Activated naive CD4-positive, alpha-beta T cell treated with anti-CD3 and anti-CD28 coated beads, Interleukin-2, amount 50 U/mL, for 24 hours (primary cell): ENCODE measurements at regions not wholly inside any gene's neighbourhood (a gene's known extent, or its start where the extent isn't known, plus 50 kb on each side); places are given as distances from the start of the nearest gene placed in this dataset.

ENCODE experiments used
- H3K27ac Mint-ChIP-seq: one replicate; pipeline ENCODE4 v1.8.0; 2021; ENCODE audit warnings: mild to moderate bottlenecking, mixed read lengths
- H3K27me3 Mint-ChIP-seq: one replicate; pipeline ENCODE4 v1.8.0; 2021; ENCODE audit warnings: mixed read lengths
- H3K36me3 Mint-ChIP-seq: one replicate; pipeline ENCODE4 v1.8.0; 2021; ENCODE audit warnings: mixed read lengths
- H3K4me1 Mint-ChIP-seq: one replicate; pipeline ENCODE4 v1.8.0; 2021; ENCODE audit warnings: mixed read lengths
- H3K4me3 Mint-ChIP-seq: one replicate; pipeline ENCODE4 v1.8.0; 2021; ENCODE audit warnings: mild to moderate bottlenecking, mixed read lengths
- H3K9me3 Mint-ChIP-seq: one replicate; pipeline ENCODE4 v1.8.0; 2021; ENCODE audit warnings: mixed read lengths

DNA sequence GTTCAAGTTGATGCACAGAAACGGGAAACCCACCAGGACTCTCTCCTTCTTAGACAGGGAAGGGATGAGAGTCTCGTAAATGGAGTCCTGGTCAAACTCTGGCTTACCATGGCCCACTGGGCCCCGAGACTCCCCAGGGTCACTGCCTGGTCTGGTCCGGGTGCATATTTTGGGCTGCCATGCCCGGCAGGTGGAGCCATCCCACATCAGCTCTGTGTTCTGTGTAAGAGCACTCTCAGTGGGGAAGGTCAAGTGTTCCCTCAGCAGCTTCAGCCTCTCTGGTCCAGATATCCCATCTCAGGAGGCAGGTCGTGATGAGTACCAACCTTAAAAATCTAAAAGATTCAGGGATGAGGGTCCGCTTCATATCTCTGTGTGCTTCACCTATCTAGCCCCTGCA lies 138.8 kb downstream of the EDN3 start:
- no peaks in the 10 kb centered on the region for H3K36me3 Mint-ChIP-seq
- no peaks in the 10 kb centered on the region for H3K9me3 Mint-ChIP-seq
- peaks cover 8% of the 10 kb centered on the region for H3K27me3 Mint-ChIP-seq
- H3K4me1 Mint-ChIP-seq: peaks cover 4% of the 10 kb centered on the region
- H3K4me3 Mint-ChIP-seq: no peak overlapping the region
- H3K27ac Mint-ChIP-seq: no peak overlapping the region

DNA sequence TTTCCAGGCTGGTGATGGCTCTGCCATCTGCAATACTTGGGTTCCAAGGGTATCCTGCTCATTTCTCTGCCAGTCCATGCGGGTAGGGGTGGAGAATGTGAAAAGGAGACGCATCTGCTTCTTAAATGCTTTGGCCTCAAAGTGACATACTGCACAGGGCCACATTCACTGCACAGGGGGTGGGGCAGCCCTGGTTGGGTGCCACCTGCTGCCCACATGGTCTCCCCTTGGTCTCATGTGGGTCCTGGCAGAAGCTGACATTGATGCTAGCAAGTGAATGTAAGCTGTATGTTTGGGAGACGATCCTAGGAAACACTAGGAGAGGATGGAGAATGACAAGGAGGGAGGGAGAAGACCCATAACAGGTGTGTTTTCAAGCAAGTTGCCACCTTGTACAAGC lies 140.9 kb downstream of the EDN3 start:
- H3K27ac Mint-ChIP-seq: no peak overlapping the region
- no peaks in the 10 kb centered on the region for H3K36me3 Mint-ChIP-seq
- peaks cover 22% of the 10 kb centered on the region for H3K27me3 Mint-ChIP-seq
- no peaks in the 10 kb centered on the region for H3K9me3 Mint-ChIP-seq
- no peak overlapping the region for H3K4me3 Mint-ChIP-seq
- peaks cover 4% of the 10 kb centered on the region for H3K4me1 Mint-ChIP-seq

DNA sequence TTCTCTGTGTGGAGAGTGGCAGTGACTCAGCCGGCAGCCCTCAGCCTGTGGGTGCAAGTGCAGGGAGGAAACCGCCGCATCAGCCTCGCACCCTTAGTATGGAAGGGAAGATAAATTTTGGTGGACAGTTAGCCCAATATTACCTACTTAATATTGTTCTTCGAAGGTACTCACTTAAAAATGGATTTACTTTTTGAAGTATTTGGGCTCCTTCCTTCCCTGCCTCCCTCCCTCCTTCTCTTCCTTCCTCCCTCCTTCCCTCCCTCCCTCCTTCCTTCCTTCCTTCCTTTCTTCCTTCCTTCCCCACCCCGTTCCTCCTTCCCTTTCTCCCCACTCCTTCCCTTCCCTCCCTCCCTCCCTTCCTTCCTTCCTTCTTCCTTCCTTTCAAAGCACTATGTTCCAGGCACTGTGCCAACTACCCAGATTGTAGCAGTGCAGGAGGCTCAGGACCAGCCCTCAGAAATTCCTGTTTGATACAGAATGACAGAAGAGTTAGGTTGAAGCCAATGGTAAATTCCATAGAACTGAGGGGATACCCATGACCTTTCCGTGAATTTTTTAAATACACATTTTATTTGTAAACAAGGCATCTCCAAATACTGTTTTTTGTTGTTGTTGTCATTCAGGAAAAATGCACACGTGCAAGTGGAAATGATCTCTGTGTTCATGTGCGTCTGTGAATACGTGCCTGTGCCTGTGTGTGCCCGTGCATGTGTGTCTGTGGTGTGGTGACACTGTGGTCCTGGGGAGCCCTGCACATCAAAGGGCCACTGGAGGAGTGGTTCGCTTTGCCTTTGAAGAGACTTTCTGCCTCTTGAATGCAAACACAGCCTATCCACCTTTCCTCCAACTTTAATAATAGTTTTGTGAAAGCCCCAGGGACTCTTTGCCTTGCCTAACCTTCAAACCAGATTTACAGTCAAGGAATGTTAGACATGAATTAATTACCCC lies 141.7 kb downstream of the EDN3 start:
- Mint-ChIP-seq H3K36me3 (no peaks in the 10 kb centered on the region), H3K9me3 (no peaks in the 10 kb centered on the region), H3K27me3 (peaks cover 26% of the 10 kb centered on the region), H3K4me1 (peaks cover 4% of the 10 kb centered on the region), H3K27ac (no peak overlapping the region), H3K4me3 (no peak overlapping the region)

DNA sequence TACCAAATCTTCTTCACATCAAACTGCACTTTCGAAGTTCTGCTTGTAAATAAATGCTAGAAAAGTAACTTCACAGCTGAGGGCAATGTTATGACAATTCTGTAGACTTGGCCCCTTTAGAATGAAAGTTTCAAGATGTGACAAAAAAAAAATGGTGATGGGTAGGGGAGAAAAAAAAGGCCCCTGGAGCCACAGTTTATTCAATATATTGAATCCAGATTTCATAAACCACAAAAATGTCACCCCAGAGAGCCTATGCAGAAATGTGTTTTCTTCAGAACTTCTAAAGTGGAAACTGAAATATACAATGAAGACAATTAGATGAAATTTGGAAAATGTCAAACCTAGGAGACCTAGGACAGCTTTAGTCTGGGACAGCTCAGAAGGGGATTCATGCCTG lies 143.1 kb downstream of the EDN3 start:
- no peak overlapping the region for H3K27ac Mint-ChIP-seq
- H3K9me3 Mint-ChIP-seq: no peaks in the 10 kb centered on the region

DNA sequence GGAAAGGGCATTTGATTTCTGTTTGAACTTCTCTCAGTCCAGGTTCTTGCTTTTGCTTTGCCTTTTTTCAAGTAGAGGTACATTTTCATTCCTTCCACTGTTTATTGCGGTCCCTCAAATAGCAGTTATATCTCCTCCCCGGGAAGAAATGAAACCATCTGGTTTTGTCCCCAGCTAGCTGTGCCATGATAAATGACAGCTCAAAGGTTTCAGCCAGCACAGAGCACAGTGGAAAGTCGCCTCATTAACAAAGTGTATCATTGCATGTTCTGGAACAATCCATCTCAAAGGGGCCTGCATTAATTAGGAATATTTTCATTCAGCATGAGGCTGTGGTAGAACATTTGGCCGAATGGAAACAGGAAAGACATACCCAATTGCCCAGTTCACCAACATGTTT lies 146.0 kb downstream of the EDN3 start:
- H3K4me3 Mint-ChIP-seq: no peak overlapping the region
- no peak overlapping the region for H3K27ac Mint-ChIP-seq
- peaks cover 40% of the 10 kb centered on the region for H3K27me3 Mint-ChIP-seq
- no peaks in the 10 kb centered on the region for H3K36me3 Mint-ChIP-seq
- H3K9me3 Mint-ChIP-seq: no peaks in the 10 kb centered on the region
- peaks cover 4% of the 10 kb centered on the region for H3K4me1 Mint-ChIP-seq

More for the DNA sequence above, 143.1 kb downstream of the EDN3 start:
- no peaks in the 10 kb centered on the region for H3K36me3 Mint-ChIP-seq
- peaks cover 35% of the 10 kb centered on the region for H3K27me3 Mint-ChIP-seq
- no peak overlapping the region for H3K4me3 Mint-ChIP-seq
- H3K4me1 Mint-ChIP-seq: peaks cover 4% of the 10 kb centered on the region

DNA sequence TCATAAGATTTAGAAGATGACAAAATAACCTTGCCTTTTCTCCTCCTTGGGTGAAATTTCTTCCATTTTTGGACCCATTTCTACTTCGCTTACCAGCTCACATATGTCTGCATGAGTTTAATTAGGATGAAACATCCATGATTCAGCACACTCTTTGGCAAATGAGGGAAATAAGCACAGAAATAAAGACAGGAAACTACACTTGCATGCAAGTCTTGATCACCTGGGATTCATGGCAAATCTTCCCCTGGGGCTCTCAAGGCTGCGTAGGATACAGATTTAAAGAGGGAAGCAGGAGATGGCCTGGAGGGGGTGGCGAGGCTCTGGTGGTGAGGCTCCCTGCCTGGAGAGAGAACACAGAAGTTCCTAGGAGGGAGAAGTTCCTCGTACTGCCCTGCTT lies 147.8 kb downstream of the EDN3 start:
- Mint-ChIP-seq H3K4me3 (no peak overlapping the region), H3K27me3 (peaks cover 37% of the 10 kb centered on the region), H3K9me3 (no peaks in the 10 kb centered on the region), H3K27ac (no peak overlapping the region), H3K4me1 (no peaks in the 10 kb centered on the region), H3K36me3 (no peaks in the 10 kb centered on the region)

DNA sequence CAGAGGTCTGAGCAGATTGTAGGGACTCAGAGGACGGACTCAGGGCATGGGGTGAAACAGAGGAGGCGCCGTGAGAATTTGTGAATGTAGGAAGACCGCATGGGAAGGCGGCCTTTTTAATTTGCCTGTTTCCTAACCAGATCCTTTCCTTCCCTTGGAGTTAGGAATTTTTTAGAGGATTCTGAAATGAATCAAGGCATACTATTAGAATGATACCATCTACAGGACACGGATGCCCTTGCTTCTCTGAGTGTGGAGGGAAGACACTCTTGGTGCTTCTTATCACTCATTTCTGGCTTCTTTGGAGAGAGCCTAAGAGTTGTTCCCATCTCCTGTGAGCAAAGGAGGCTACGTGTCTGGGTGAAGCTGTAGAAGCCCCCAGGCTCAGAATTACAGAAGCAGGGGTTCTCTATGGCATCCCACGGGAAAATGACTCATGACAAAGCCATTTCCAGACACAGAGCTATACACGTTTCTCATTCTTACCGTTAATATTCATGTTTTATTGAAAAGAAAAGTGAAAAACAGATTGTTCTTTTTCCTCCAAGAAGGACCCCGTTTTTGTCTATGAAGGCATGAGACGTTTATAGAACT lies 148.5 kb downstream of the EDN3 start:
- H3K4me3 Mint-ChIP-seq: no peak overlapping the region
- no peaks in the 10 kb centered on the region for H3K9me3 Mint-ChIP-seq
- peaks cover 33% of the 10 kb centered on the region for H3K27me3 Mint-ChIP-seq
- H3K36me3 Mint-ChIP-seq: no peaks in the 10 kb centered on the region
- H3K27ac Mint-ChIP-seq: no peak overlapping the region
- no peaks in the 10 kb centered on the region for H3K4me1 Mint-ChIP-seq

DNA sequence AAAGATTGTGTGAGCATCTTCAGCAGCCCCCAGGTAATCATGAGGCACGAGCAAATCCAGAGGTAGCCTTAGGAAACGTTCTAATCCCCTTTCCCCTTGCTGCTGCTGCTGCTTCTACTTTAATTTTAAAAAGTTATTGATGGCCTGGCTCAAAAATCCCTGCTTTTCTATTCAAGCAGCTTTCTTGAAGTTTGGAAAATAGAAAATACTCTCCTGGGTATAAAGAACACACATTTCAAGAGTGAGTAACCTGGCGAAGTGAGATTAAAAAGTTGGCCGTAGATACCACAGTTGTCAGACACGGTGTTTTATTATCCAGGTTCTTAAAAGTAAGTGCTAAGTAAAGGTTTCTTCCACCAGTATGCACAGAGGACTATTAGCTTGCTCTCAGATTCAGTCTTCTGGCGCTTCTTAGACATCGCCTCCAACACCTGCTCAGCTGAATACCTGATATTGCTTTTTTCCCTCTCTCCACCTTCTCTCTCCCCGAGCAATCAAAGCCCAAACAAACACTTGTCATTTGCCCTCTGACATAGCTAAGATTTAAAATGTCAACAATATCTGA lies 150.7 kb downstream of the EDN3 start:
- Mint-ChIP-seq H3K4me3 (no peak overlapping the region), H3K36me3 (no peaks in the 10 kb centered on the region), H3K27me3 (peaks cover 19% of the 10 kb centered on the region), H3K4me1 (no peaks in the 10 kb centered on the region), H3K27ac (no peak overlapping the region), H3K9me3 (no peaks in the 10 kb centered on the region)

DNA sequence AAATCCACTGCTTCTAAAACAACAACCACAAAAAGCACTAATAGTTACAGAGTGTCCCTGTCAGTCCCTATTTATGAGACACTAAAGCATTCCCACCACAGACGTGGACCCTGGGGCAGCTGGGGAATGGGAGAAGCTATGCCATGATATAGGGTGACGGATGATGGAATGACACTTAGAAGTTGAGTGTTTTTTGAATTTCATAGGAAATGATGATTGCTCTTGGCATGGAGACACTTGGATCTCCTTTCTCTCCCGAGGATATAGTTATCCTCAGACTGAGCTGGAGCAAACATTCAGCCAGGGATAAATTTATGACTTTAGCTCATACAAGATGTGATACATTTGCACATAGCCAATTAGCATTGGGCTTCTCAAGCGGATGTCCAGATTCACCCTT lies 151.2 kb downstream of the EDN3 start:
- no peaks in the 10 kb centered on the region for H3K36me3 Mint-ChIP-seq
- peaks cover 16% of the 10 kb centered on the region for H3K27me3 Mint-ChIP-seq
- H3K9me3 Mint-ChIP-seq: no peaks in the 10 kb centered on the region
- H3K4me1 Mint-ChIP-seq: no peaks in the 10 kb centered on the region
- no peak overlapping the region for H3K4me3 Mint-ChIP-seq
- no peak overlapping the region for H3K27ac Mint-ChIP-seq

DNA sequence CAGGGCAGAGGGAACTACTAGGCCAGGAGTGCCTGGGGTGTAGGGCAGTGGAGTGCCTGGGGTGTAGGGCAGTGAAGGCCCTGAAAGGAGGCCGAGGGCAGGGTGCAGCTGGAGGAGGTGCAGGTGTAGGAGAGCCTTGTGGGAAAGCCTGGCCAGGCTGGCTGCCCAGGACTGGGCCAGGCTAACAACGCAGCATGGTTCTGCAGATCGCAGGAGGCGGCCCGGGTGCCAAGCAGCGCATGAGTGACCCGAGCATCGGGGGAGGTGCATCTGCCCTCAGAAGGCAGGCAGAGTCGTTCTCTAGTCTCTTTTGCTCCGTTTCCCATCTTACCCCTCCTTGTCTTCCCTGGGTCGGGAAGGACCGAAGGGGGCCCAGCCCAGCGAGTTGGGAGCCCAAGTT lies 151.5 kb upstream of the PHACTR3 start:
- Mint-ChIP-seq H3K9me3 (no peaks in the 10 kb centered on the region), H3K27me3 (peaks cover 10% of the 10 kb centered on the region), H3K36me3 (no peaks in the 10 kb centered on the region)

DNA sequence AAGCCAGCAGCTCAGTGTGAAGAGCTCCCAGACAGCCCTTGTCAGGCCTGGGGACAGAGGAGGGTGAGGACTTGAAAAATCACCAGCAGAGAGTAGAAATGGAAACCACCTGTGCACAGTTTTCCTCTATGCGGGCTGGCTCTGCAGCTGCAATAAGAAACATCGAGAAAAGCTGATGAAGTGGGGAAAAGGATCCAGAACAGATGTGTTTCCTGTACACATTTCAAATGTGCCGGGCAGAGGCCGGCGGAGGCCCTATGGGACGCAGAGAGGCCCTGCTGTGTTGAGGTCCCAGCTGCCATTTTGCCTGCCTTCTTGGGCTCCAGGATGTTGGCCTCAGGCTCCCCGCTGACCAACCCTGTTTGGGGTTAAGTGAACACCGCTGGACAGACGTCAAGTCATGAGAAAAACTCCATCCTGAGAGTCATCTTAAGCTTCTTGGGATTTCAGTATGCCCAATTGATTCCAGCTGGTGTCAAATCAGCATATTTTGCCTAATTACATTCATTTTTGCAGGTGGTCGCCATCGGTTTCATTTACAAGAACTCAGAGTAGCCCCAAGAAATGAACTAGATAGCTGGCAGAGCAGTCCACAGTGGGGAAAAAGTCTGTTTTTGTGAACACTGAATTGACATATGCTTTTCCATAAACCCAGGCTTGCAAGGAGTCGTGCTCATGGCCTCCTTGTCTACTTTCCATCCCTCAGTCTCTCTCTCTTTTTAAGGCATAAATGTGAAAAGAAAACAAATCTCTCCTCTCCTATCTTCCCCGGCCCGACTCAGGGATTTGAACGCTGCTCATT lies 150.4 kb upstream of the PHACTR3 start:
- Mint-ChIP-seq H3K27me3 (peaks cover 4% of the 10 kb centered on the region), H3K4me3 (no peak overlapping the region), H3K9me3 (no peaks in the 10 kb centered on the region), H3K4me1 (no peaks in the 10 kb centered on the region), H3K27ac (no peak overlapping the region), H3K36me3 (no peaks in the 10 kb centered on the region)

More for the DNA sequence above, 151.5 kb upstream of the PHACTR3 start:
- H3K4me3 Mint-ChIP-seq: no peak overlapping the region
- H3K4me1 Mint-ChIP-seq: no peaks in the 10 kb centered on the region
- no peak overlapping the region for H3K27ac Mint-ChIP-seq

DNA sequence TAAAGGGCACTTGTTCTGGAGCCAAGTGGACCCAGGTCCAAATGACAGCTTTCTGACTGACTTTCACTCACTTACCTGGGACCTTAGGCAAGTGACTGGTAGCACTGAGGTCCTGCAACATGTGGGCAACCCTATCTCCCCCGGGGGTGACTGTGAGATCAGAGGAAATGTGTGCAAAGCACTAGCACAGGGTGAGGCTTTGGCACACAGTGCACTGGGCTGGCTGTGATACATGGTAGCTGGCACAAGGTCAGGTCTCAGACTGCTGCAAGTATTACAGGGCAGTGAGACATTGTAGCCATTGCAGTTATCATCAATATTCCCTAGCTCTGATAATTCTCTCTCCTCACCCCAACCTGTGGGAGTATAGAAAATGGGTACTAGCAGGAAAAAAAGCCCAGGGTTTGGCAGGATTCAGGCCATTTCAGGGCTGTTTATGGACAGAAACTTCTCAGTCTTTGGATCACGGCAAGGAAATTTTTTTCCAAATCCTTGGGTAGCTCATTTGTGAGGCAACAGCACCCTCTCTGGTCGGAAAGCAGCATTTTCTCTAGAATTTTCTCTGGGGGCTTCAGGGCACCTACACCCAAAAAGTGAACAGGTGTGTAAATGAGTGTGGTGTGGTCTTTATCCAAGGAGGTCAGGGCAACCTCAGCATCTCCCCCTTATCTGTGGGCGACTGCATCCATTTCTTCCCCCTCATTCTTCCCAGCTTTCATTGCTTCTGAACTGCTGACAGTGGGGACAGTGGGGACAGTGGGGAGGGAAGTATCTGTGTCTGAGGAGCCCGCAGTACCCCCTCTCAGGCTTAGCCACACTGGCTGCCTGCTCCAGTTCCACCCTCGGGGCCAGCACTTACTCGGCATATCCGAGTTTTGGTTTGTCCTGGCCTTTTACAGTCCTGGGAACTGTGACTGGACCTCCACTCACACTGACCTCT lies 148.7 kb upstream of the PHACTR3 start:
- H3K27me3 Mint-ChIP-seq: no peaks in the 10 kb centered on the region
- H3K9me3 Mint-ChIP-seq: no peaks in the 10 kb centered on the region
- H3K4me1 Mint-ChIP-seq: no peaks in the 10 kb centered on the region
- no peaks in the 10 kb centered on the region for H3K36me3 Mint-ChIP-seq
- H3K27ac Mint-ChIP-seq: no peak overlapping the region
- H3K4me3 Mint-ChIP-seq: no peak overlapping the region

DNA sequence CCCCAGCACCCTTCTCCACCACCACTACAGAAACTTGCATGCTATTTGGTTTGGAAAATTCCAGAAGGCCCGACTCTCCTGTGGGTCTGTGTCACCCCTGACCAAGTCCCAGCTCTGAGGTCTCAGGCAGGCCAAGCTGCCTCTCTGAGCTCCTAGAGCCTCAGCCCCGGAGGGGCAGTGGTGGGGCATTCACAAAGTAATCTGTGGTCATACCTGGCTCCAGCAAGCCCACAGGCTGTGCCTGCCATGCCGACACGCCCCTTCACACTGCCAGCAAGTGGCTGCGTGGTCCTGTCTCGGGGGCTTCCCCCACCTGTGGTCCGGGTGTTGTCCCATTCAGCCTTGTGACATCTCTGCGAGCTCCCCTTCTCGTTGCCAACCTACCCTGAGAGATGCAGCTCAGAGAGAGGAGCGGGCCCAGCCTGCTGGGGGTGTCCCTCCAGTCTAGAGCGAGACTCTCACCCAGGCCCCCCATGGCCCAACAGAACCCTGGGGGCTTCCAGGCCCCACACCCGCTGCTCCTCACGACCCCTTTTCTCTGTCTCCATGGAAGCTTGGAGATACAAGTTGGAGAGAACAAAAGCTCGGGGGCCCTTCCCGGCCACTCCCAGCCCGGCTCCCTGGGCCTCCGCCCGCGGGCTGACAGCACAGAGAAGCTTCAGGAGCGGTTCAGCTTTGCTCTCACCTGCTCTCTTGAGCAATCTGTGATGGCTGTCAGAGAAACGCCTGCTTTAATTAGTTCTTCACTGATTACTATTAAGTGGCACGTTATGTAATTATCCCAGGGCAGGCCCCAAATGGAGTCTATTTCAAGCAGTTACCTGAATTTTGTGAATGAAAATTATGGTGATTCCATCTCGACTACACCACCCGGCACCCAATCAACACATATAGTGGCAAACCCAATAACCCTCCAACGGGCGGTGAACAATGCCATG lies 147.7 kb upstream of the PHACTR3 start:
- Mint-ChIP-seq H3K27me3 (no peaks in the 10 kb centered on the region), H3K27ac (no peak overlapping the region), H3K9me3 (no peaks in the 10 kb centered on the region), H3K4me3 (no peak overlapping the region), H3K4me1 (no peaks in the 10 kb centered on the region), H3K36me3 (no peaks in the 10 kb centered on the region)

DNA sequence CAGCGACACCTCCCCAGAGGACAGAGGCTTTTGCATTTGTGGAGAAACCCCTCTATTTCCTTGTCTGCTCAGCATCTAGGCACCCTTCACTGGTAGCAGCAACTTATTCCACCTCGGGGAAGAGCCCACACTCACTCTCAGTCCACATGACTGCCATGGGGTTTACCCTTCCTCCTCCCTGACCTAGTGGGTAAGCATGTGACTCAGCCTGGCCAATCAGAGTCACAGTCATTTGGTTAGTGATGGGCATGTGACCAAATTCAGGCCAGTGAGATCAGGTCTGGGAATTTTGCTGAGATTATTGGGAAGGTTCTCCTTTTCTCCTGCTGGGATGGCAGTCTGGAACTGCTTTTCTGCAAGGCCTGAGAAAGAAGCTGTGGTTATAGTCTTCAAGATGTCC lies 145.7 kb upstream of the PHACTR3 start:
- Mint-ChIP-seq H3K9me3 (no peaks in the 10 kb centered on the region), H3K4me3 (no peak overlapping the region), H3K36me3 (no peaks in the 10 kb centered on the region), H3K27me3 (no peaks in the 10 kb centered on the region), H3K27ac (no peak overlapping the region), H3K4me1 (no peaks in the 10 kb centered on the region)
